Astrocyte of the spinal cord (primary cell): ENCODE measurements at regions not wholly inside any gene's neighbourhood (a gene's known extent, or its start where the extent isn't known, plus 50 kb on each side); places are given as distances from the start of the nearest gene placed in this dataset.

Experiments used
- DNase-seq: peaks from one replicate; pipeline ENCODE4 v3.0.0; 2011; ENCODE audit warnings: low read depth, low spot score
- H3K4me3 ChIP-seq: 2 replicates; pipeline ENCODE4 v1.5.1; 2011; ENCODE audit warnings: low read depth, mild to moderate bottlenecking, low read length, moderate library complexity
- in situ Hi-C: cut with HindIII; loops from 2 replicates; pipeline ENCODE4 v1.10.0; 2017; ENCODE audit warnings: low sequenced_read_pairs
- TF ChIP-seq, protein P1 (sequence below): IDR thresholded peaks from 2 replicates; pipeline ENCODE4 v1.5.1; 2012; ENCODE audit warnings: low read depth, mild to moderate bottlenecking, low read length, inconsistent platforms

- no peak for DNase-seq
- H3K4me3 ChIP-seq: no peak overlapping the region
- in situ Hi-C loops: no loop called here
- TF ChIP-seq, protein P1, sequence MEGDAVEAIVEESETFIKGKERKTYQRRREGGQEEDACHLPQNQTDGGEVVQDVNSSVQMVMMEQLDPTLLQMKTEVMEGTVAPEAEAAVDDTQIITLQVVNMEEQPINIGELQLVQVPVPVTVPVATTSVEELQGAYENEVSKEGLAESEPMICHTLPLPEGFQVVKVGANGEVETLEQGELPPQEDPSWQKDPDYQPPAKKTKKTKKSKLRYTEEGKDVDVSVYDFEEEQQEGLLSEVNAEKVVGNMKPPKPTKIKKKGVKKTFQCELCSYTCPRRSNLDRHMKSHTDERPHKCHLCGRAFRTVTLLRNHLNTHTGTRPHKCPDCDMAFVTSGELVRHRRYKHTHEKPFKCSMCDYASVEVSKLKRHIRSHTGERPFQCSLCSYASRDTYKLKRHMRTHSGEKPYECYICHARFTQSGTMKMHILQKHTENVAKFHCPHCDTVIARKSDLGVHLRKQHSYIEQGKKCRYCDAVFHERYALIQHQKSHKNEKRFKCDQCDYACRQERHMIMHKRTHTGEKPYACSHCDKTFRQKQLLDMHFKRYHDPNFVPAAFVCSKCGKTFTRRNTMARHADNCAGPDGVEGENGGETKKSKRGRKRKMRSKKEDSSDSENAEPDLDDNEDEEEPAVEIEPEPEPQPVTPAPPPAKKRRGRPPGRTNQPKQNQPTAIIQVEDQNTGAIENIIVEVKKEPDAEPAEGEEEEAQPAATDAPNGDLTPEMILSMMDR: no peak
Observed at GRCh38 chr5:174275959-174276358, 230.5 kb downstream of the NSG2 start.

DNA sequence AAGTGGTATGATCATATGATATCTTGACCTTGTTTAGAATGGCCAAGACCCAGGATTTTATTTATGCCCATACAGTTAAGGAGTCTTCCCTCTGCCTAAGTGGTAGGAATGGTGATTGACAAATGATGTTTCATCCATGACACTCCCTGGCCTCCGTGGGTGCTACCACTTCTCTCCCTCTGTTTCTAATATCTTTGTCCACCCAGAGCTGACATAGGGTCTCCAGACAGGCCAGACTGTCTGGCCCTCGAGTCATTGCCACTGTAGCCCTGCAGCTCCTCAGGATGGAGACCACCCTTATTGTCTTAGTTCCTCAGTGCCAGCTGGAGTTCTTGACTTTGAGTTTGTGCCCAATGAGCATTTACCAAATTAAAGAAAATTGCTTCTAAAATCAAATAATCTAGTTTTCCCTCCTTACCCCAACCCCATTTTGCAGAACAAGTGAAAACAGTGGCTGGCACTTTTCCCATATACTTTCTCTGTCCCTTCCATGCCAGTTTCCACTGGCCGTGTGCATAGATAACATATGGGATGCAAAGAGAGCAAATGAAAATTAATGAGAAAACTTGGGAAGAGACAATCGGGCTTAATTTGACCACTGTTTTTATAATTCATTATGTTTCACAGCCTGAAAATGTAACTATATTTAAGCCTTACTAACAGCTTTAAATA, 235.7 kb downstream of the NSG2 start:
- in situ Hi-C loops: no loop called here
- TF ChIP-seq, protein P1: no peak
- DNase-seq: no peak
- H3K4me3 ChIP-seq: no peak overlapping the region

DNA sequence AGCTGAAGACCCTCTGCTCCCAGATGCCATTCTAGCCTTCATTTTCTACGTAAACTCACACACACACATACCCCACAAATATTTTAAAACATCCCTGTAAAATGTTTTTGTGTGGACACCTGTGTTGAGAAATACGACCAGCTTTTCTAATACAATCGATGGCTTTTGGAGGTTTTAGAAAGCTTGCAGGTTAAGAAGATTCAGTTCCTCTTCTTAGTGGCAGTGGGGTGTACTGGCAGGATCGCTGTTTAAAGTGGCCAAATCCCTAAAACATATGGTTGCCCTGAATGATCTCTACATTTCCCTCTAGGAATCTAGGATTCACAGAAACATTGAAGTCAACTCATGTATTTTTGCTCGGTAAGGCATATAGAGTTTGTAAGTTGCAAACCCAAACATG, 236.3 kb downstream of the NSG2 start:
- DNase-seq: no peak
- no peak overlapping the region for H3K4me3 ChIP-seq
- TF ChIP-seq, protein P1: no peak
- in situ Hi-C loops: no loop called here

DNA sequence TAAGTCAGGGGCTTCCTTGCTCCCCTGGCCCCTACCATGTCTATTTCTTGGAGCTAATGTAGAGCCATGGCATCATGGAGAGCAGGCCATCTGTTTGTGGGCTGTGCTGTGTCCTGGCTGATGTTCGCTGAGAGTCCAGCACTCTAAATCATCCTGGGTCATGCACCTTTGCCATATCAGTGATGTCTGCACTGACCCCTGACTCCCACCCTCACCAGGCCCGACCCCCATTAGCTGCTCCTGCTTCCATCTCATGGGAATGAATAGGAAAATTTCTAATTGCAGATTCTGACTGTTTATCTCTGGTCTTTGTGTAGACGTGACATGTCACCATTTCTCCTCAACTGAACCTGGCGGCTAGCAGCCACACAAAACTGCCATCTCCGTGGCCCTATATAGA, 236.9 kb downstream of the NSG2 start:
- TF ChIP-seq, protein P1: no peak
- in situ Hi-C loops: no loop called here
- no peak for DNase-seq
- H3K4me3 ChIP-seq: no peak overlapping the region

DNA sequence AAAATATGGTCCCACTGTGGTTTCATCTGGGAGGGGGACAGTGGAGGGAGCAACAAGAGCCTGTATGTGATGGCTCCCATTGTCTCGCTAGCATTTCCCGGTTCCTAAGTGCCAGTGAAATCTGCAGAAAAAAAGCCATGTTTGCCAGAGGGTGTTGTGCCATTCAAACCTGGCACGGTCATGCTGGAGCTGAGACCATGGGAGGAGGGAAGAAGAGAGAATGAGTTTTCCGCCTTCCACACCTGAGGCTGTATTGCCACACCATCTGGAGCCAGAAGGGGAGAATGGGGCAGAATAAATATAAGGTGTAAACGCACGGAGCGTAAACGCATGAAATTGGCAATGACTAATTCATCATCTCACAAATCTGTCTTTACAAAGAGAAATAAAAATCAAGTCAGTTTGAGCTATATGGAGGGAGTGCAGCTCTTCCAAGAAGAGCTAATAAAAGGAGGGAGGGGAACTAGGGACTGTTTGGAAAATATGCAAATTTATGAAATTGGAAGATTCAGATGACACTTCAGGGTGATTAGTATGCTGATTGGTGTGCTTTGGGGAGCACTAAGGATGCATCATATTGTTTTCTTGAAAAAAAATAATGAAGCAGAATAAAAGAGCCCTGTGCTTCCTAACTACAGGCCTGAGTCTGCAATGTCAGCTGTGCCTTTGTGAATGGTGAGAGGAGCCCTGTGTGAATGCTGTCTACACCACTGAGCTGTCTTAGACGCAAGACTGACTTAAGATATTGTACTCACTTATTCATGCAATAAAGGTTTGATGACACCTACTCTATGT, 237.9 kb downstream of the NSG2 start:
- H3K4me3 ChIP-seq: no peak overlapping the region
- TF ChIP-seq, protein P1: no peak
- no peak for DNase-seq
- in situ Hi-C loops: no loop called here

DNA sequence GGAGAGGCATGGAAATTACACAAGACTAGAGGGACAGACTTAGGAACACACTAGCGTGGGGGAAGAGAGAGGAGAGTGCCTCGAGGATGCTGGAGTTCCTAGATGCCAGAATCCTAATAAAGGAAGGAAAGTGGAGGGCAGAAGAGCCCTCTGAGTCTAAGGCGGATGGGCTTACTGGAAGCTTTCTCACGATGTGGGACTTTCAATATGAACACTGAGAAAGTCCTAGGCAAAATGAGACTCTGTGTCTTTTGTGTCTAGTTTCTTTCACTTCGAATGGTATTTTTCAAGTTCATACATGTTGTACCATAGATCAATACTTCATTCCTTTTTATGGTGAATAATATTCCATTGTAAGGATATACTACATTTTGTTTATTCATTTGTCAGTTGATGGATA, 239.4 kb downstream of the NSG2 start:
- H3K4me3 ChIP-seq: no peak overlapping the region
- TF ChIP-seq, protein P1: no peak
- in situ Hi-C loops: no loop called here
- no peak for DNase-seq
